ENCODE measurements at regions not wholly inside any gene's neighbourhood (a gene's known extent, or its start where the extent isn't known, plus 50 kb on each side); places are given as distances from the start of the nearest gene placed in this dataset.

DNA sequence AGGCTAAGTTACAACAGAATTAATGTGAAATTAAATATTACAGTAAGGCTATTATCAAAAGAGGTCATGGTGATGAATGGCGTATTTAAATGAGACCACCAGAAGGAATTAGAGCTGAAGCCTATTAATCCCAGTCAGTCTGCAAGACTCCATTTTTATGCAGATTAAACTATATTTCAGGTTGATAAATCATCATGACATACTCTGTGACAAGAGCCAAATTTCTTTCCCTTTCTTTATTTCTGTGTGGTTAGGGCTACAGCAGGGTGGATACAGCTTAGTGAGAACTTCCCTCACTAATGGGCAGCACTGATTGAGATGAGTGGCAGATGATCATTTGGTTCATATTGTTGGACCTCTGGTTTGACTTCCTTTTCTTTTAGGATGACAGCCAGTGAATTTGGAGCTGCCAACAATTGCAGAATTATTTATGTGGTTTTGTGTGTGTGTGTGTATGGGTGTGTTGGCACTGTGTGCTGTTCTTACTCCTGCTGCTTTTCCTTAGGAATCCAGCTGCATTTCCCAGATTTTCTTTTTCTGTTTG lies 481.3 kb downstream of the PIK3C3 start:
- TF ChIP-seq, protein P1, sequence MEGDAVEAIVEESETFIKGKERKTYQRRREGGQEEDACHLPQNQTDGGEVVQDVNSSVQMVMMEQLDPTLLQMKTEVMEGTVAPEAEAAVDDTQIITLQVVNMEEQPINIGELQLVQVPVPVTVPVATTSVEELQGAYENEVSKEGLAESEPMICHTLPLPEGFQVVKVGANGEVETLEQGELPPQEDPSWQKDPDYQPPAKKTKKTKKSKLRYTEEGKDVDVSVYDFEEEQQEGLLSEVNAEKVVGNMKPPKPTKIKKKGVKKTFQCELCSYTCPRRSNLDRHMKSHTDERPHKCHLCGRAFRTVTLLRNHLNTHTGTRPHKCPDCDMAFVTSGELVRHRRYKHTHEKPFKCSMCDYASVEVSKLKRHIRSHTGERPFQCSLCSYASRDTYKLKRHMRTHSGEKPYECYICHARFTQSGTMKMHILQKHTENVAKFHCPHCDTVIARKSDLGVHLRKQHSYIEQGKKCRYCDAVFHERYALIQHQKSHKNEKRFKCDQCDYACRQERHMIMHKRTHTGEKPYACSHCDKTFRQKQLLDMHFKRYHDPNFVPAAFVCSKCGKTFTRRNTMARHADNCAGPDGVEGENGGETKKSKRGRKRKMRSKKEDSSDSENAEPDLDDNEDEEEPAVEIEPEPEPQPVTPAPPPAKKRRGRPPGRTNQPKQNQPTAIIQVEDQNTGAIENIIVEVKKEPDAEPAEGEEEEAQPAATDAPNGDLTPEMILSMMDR (IDR thresholded peaks at IDR 0.05; ENCODE audit: insufficient read depth, low read length): no peak
- H3K4me3 ChIP-seq (ENCODE audit: low read depth, low read length): no peak overlapping the region
- no peak for DNase-seq (ENCODE audit: low read depth)

- no peak for DNase-seq (ENCODE audit: low read depth)
- H3K4me3 ChIP-seq (ENCODE audit: low read depth, low read length): no peak overlapping the region
- TF ChIP-seq, protein P1 (IDR thresholded peaks at IDR 0.05; ENCODE audit: insufficient read depth, low read length): no peak
Observed at GRCh38 chr18:42437001-42437400, 482.0 kb downstream of the PIK3C3 start.

GRCh38 chr18:42437646-42438045 lies 482.6 kb downstream of the PIK3C3 start:
- no peak overlapping the region for H3K4me3 ChIP-seq (ENCODE audit: low read depth, low read length)
- DNase-seq (ENCODE audit: low read depth): peak; percentile 55
- TF ChIP-seq, protein P1 (IDR thresholded peaks at IDR 0.05; ENCODE audit: insufficient read depth, low read length): no peak

- DNase-seq (ENCODE audit: low read depth): peak; percentile 67
- no peak overlapping the region for H3K4me3 ChIP-seq (ENCODE audit: low read depth, low read length)
- TF ChIP-seq, protein P1 (IDR thresholded peaks at IDR 0.05; ENCODE audit: insufficient read depth, low read length): no peak
Observed at GRCh38 chr18:42442656-42443055, 487.6 kb downstream of the PIK3C3 start.

- DNase-seq (ENCODE audit: low read depth): no peak
- H3K4me3 ChIP-seq (ENCODE audit: low read depth, low read length): no peak overlapping the region
- TF ChIP-seq, protein P1 (IDR thresholded peaks at IDR 0.05; ENCODE audit: insufficient read depth, low read length): no peak
Observed at GRCh38 chr18:42444349-42444748, 489.3 kb downstream of the PIK3C3 start.

DNA sequence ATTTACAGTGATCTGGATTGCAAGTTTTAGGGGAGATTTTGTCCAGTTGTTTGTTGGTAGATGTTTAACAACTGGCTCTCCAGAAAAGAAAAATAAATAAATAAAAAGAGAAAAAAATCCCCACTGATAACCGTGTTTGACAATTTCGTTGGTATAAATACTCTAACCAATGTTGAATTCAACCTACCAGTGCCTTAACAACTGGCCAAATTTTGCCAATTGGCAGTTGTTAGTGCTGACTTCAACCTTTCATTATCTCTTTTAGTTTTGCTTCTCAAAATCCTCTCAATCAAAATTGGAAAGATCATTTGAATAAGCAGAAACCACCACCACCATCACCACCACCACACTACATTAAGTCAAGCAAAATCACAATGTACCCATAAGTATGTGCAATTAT lies 490.3 kb downstream of the PIK3C3 start:
- no peak overlapping the region for H3K4me3 ChIP-seq (ENCODE audit: low read depth, low read length)
- no peak for DNase-seq (ENCODE audit: low read depth)
- TF ChIP-seq, protein P1 (IDR thresholded peaks at IDR 0.05; ENCODE audit: insufficient read depth, low read length): no peak

DNA sequence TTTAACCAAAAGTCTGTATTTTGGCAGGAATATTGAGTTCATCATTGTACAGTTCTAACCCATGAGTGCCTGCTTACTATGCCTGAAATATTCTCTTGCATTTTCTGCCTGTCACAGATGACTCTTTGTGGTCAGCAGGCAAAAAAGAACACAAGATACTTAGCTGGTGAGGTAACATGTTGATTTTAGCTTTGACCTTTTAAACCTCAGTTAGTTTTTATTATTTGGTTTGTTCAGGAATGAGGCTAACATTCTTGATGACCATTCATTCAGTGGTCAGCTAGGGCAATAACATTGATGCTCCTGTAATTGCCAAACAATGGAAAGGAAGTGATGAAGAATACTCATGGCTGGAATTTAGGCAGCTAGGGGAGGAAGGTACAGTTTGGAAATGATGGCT lies 491.2 kb downstream of the PIK3C3 start:
- DNase-seq (ENCODE audit: low read depth): peak; percentile 93
- TF ChIP-seq, protein P1 (IDR thresholded peaks at IDR 0.05; ENCODE audit: insufficient read depth, low read length): no peak
- no peak overlapping the region for H3K4me3 ChIP-seq (ENCODE audit: low read depth, low read length)

Measured in fibroblast of the aortic adventitia (primary cell).